HG03520 (cell line): ENCODE measurements at regions not wholly inside any gene's neighbourhood (a gene's known extent, or its start where the extent isn't known, plus 50 kb on each side); places are given as distances from the start of the nearest gene placed in this dataset.

Experiments
- ATAC-seq: cut with Tn5 transposase; IDR thresholded peaks from one replicate; pipeline ENCODE4 v1.9.1; 2021; ENCODE audit warnings: mild to moderate bottlenecking, moderate library complexity; ENCODE audit not compliant: unreplicated experiment

GRCh38 chr5:74167930-74168315, 472.6 kb downstream of the ENC1 start:
- no peak for ATAC-seq

- ATAC-seq = no peak
Observed at GRCh38 chr5:74167206-74167929, 473.2 kb downstream of the ENC1 start.

- ATAC-seq = no peak
Observed at GRCh38 chr5:74166064-74166463, 474.5 kb downstream of the ENC1 start.

- ATAC-seq = no peak
Observed at GRCh38 chr5:74164725-74165235, 475.7 kb downstream of the ENC1 start.

- no peak for ATAC-seq
Observed at GRCh38 chr5:74162524-74162923, 478.0 kb downstream of the ENC1 start.

GRCh38 chr5:74161170-74161569, 479.4 kb downstream of the ENC1 start:
- ATAC-seq = no peak

- ATAC-seq = no peak
Observed at GRCh38 chr5:74156728-74157383, 483.7 kb downstream of the ENC1 start.

GRCh38 chr5:74155501-74155900, 485.0 kb downstream of the ENC1 start:
- no peak for ATAC-seq

GRCh38 chr5:74154526-74154925, 486.0 kb downstream of the ENC1 start:
- ATAC-seq = no peak

GRCh38 chr5:74153255-74153790, 487.2 kb downstream of the ENC1 start:
- ATAC-seq = no peak

GRCh38 chr5:74152625-74153254, 487.8 kb downstream of the ENC1 start:
- no peak for ATAC-seq

- no peak for ATAC-seq
Observed at GRCh38 chr5:74152136-74152535, 488.4 kb downstream of the ENC1 start.

- ATAC-seq = no peak
Observed at GRCh38 chr5:74149395-74149794, 491.1 kb downstream of the ENC1 start.

- no peak for ATAC-seq
Observed at GRCh38 chr5:74148321-74148720, 492.2 kb downstream of the ENC1 start.

GRCh38 chr5:74146796-74147195, 493.7 kb downstream of the ENC1 start:
- no peak for ATAC-seq

GRCh38 chr5:74145951-74146350, 494.6 kb downstream of the ENC1 start:
- no peak for ATAC-seq

- ATAC-seq = no peak
Observed at GRCh38 chr5:74143721-74144330, 496.7 kb downstream of the ENC1 start.

- no peak for ATAC-seq
Observed at GRCh38 chr5:74143151-74143550, 497.4 kb downstream of the ENC1 start.

GRCh38 chr5:74141053-74141452, 499.5 kb downstream of the ENC1 start:
- no peak for ATAC-seq

- no peak for ATAC-seq
Observed at GRCh38 chr5:74140409-74140808, 500.1 kb downstream of the ENC1 start.

- ATAC-seq = no peak
Observed at GRCh38 chr5:74139589-74139988, 500.9 kb downstream of the ENC1 start.
